ENCODE measurements at regions not wholly inside any gene's neighbourhood (a gene's known extent, or its start where the extent isn't known, plus 50 kb on each side); places are given as distances from the start of the nearest gene placed in this dataset.

DNA sequence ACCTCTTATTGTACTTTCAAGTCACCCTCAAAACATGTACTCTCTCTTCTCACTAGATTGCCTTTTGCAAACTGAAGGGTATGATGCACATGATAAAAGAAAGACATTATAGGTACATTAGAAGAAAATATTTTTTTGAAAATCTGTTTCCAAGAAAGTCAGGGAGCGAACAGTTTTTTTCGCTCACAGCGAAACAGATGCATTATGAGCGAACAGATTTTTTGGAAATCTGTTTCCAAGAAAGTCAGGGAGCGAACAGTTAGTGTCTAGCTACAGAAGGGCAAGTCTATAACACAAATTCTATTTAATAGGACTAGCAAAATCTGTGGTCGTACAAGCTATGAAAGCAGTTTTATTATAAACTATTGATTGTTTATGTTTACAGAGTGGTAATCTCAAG, 296.2 kb upstream of the ANO3 start:
- no peak for DNase-seq (ENCODE audit: low spot score)

DNA sequence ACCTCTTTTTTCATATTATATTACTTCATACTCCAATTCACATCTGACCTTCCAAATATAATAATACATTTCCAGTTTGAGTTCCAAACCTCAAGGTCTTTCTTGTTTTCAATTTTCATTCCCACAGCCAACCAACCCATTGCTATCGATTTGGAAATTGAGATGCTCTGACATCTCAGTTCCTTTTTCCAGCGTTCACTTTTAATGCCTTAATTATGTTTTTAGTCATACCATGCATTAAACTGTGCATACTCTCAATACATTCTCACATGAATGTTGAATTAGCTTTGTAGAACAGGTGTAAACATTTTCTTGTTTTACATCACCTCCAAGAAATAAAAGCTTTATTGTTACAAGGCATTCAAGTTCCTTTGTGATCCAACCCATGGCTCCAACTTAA, 294.2 kb upstream of the ANO3 start:
- DNase-seq (ENCODE audit: low spot score) = no peak

DNA sequence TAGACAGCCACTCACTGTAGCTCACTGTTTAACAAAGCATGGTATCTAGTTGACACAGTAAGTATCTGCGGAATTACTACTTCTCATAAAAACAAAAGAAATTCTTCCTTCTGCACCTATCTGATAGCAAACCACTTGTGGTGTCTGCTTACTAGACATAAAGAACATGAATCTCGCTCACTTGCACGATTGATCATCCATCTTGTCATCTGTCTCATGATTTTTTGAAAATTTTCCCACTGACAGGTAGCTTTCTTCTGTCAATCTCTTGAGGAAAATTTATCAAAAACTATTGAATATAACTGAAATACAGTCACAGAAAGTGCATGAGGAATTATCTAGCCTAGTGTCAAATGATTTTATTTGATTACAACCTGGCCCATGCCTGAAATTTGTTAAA, 291.6 kb upstream of the ANO3 start:
- DNase-seq (ENCODE audit: low spot score) = no peak

DNA sequence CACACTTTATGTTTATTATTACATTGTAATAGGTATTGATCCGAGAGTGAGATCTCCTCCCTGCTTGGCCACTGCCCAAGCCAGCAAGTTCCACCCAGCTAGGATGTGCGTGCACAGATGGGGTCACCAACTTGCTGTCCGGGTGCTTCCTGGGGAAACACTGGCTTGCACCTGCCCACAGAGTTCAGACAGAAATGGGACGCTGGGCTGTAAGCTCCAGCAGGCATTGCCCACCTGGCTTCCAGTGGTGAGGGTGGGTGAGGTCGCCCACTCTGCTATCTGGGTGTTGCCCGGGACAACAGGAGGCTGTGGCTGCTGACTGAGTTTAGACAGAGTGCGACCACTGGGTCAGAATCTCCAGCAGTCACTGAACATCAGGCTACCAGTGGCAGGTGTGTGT, 289.8 kb upstream of the ANO3 start:
- no peak for DNase-seq (ENCODE audit: low spot score)

DNA sequence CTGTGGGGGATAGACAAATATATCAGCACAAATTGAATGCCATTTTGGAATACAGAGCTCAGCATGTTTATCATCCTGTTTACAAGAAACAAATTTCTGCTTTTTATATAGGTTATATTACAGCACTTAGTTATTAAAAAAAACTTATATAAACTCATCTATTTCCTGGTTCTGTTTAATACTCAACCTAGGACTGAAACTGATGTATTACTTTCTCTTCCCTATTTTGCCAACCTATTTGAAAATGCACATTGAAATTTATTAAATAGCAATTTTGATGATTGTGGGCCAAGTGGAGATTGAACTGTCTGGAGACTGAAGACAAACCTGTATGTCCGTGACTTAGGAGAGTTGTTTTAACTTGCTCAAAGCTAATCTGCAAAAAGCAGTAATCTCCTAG, 288.3 kb upstream of the ANO3 start:
- DNase-seq (ENCODE audit: low spot score) = no peak

DNA sequence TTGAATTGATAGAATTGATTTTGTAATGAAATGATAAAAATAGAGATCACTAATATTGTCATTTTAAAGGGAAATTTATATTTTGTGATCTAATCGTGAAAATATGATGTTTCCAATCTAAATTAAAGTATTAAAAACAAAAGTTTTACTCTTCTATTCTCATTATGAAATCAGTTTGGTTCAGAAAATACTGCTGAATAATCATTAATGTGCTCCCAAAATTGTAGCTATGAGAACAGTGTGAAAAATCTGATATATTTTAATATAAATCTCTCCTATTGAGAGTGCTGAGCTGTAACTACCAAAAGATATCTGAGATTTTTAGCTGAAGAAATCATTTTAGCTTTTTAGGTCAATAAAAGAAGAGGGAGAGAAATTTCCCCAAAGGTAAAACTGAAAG, 287.5 kb upstream of the ANO3 start:
- no peak for DNase-seq (ENCODE audit: low spot score)

DNA sequence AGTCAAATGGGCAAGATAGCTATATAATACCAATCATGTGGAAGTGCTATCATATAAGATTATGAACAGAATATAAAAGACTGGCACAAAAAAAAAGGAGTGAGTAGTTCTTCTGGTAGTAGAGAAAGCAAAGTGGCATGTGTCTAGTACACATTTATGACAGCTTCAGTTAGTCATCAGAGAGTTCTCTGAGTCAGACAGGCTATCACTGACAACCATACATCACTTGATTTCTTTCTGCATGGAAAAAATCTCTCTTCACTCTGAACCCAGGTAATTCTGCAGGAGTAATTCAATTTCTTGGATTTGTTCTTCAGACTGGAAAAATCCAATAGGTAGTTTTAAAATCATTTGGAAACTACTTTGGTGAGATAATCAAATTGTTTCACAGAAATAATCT, 286.8 kb upstream of the ANO3 start:
- DNase-seq (ENCODE audit: low spot score) = no peak

DNA sequence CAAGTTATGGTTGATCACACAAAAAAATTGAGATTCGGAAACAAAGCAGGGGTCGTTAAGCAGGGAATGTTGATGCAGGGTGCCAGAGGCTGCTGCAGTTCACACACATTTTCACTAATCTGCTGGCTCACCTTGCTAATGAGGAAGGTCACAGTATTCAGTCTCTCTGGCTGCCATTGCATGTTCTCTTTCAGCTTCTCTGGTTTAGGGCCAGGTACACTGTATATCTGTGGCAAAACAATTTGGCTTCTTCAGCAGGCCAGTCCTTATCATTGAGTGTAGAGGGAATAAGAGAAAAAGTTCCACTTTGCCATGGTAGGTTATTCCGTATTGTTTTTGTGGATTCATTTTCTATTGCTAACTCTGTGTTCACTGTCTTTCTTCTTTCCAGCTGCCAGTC, 283.7 kb upstream of the ANO3 start:
- DNase-seq (ENCODE audit: low spot score) = no peak

DNA sequence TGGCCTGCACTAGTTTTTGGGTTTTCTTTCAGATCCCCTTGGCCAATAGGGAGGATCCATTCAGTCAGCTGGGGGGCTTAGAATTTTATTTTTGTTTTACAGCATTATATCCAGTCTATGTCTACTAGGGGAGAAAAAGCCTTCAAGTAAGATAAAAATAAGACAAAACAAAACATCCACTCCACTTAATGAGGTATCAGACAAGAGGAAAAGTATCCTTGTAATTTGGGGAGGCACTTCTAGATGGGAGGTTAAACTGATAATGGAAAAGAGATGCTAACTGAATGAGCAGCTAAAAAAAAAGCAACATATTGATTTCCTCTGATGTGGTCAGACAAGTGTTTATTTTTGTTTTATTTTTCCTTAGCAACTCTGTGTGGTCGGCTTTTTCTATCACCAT, 278.0 kb upstream of the ANO3 start:
- DNase-seq (ENCODE audit: low spot score) = no peak

DNA sequence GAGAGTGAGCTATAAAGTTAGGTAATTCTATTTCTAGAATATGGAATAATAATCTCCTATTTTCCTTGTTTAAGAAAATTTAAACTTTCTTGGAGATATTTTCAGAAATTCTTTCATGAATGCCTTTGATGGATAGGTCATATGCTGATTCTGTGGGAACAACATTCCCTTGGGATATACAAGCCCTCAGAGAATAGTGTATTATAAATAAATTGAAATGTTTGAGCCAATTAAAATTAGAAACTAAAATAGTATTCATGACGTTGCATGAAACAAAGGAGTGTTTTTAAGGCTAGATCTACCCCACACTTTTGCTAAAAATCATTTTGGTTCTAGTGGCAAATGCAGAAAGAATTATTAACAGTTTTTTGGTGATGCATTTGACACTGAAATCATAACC, 269.3 kb upstream of the ANO3 start:
- no peak for DNase-seq (ENCODE audit: low spot score)

DNA sequence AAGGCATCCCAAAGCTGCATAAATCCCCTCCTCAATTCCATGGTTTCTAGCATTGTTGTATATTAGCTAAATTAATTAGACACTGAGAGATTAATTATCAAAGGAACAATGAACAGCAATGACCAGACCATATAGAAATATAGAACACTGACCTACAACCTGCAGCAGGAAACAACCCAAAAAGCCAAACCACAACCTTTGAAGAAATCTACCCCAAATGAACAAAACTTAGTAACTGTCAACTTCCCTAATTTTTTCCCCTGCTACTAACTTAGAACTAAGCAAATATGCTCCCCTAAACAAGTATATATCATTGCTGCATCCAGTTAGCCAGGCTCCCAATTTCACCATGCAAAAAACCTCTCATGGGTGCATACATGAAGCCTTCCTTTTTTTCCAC, 268.0 kb upstream of the ANO3 start:
- DNase-seq (ENCODE audit: low spot score) = no peak

DNA sequence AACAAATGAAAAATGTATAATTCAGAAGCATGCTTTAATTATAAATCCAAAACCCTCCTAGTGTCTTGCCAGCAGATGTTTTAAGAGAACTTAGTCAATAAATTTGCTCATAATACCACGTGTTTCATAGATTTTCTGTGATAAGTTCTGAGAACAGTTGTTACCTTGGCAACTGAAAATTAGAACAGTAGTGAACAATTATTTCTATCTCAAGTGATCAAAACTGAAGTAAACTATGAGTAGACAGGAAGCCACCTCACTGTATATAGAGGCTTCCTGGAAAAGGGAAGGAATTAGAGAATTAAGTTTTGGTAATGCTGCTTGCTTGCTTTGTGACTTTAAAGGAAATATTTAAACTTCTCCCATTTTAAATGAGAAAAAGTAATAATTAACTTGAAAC, 266.0 kb upstream of the ANO3 start:
- no peak for DNase-seq (ENCODE audit: low spot score)

DNA sequence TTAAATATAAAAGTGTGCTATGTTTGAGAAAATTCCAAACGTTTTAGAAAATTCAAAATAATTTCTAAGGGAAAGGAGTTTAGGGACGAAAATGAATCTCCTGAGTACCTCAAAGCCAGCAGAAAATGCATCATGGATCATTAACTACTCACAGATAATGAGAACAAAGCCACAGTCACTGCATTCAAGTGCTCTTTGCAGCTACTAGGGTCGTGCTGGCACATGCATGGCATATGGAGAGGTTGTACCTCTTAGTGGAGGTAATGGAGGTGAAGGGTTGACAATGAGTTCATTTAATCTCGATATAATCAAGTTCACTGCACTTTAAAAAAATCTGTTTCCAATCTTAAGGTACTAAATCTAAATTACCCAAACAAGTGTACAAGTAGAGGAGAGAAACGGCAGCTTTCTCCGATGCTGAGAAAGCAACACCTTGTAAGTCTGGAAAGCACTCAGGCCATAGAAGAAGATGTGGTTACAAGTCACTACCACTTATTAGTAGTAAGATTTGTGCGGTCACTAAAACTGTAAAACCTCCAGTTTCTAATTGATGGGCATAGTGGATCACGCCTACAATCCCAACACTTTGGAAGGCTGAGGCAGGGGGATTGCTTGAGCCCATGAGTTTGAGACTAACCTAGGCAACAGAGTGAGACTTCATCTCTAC, 261.1 kb upstream of the ANO3 start:
- DNase-seq (ENCODE audit: low spot score) = no peak

DNA sequence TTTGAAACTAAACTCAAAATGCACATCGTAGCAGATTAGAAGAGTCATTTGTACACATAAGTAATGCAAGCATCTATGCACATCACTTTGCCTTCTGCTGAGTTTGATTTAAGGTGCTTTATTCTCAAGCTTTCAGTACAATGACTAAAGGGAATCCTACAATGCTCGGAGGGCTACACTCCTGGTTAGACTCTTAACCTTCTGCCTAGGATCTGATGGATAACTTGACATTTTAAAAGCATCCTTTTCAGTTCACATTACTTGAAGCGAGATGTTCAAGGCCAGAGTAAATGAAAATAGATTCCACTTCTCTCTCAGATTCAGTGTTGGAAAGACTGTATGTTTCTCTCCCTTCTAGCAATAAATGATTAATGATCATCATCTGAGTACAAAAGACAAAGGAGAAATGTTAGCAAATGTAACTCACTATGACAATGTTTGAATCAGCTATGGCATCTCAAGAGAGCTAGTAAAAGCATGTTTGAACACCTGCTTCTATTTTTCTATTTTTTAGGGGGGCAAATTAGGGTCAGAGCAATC, 259.2 kb upstream of the ANO3 start:
- DNase-seq (ENCODE audit: low spot score) = no peak

DNA sequence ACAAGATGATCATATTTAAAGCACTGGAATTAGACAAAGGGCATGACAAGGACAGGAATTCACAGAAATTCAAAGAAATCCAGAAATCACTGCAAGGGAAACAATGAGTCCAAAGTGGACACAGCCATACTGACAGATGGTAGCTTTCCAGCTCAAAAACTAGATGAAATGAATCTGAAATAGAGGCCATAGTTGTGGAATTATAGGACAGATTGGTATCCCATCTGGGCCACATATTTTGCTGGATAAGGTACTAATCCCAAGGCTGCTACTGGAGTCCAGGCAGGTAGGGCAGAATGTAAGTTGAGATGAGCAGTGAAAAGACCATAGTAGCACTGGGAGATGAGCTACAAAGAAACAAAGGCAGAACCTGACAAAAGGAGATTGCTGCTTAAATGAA, 258.3 kb upstream of the ANO3 start:
- no peak for DNase-seq (ENCODE audit: low spot score)

DNA sequence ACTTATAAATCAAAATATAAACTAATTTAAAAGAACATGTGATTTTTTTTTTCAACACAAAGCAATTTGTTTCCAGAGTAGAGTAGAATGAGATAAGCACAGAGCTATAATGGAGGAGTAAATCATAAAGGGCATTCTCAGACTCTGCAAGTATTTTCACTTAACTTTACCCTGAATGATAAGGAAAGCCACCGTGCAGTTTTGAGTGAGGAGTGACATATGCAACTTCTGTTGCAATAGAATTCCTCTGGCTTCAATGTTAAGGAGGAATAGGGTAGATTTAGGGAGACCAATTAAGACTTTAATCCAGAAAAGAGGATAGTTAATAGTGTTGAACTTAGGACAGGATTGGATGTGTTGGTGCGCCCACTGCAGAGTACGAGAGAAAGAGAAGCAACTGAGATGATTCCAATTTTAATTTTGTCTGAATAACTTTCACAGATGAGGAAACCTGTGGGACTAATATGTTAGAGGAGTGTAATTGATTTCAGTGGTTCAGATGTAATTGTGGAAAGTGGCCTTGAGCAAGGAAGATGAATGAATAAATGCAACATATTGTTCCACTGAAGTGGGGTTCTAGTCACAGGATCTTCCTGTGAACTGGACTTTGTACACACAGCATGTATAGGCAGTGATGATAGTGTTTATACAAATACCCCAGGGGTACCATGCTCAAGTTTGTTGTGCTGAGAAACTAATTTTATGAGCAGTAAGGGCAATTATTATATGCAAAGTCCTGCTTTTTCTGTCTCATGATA, 255.5 kb upstream of the ANO3 start:
- DNase-seq (ENCODE audit: low spot score) = no peak

DNA sequence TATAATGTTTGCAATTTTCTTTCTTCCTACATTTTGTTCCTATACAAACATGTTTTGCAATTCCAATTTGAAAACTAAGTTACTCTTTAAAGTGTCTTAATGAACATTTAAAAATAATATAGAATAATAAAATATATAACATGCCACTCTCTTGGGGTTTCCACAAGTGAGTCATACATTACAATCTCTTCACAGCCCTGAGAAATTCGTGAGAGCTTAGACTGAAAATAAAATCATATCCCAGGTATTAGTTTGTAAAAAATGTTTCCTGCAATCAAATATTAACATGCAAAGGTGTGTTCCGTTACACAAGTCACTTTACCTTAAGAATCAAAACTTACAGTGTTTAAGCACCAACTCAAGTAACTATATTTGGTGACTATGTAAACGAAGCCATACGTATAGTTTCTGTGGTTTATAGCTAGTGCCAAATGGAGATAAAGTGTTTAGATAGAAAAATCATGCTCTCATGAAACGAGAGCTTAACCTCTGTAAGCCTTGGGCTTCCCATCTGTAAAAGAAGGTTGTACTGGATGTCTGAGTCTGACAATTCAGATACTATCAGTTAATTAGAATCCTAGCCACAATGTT, 253.6 kb upstream of the ANO3 start:
- DNase-seq (ENCODE audit: low spot score) = no peak

DNA sequence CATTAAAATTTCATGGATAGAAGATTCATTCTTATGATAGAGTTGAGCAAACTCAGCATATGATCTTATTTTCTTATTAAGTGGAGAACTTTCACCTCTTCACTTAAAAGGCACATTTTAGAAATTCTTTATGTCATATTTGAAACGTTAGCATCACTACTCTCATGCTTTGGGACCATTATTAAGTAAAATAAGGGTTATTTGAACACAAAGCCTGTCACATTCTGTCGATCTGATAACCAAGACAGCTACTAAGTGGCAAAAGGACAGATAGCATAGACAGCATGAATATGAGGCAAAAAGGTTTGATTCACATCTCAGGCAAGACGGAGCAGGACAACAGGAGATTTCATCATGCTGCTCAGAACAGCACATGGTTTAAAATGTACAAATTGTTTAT, 247.6 kb upstream of the ANO3 start:
- no peak for DNase-seq (ENCODE audit: low spot score)

DNA sequence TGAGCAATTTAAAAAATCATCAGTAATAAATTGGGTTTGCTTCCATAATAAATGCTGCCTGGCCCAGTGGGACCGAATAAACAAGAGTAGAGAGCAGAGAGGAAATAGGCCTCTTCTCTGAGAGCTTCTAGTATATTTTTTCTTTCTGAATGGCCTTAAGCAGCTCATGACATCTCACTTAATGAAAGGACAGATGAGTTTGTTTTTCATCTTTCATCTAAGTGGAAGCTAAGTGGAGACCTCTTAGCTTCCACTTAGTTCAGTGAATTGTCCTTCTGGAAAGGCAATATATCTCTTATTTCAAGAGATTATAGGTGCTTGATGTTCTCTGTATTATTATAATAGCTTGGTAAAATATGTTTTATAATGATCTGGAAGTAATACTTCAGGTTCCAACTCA, 245.9 kb upstream of the ANO3 start:
- DNase-seq (ENCODE audit: low spot score) = no peak

DNA sequence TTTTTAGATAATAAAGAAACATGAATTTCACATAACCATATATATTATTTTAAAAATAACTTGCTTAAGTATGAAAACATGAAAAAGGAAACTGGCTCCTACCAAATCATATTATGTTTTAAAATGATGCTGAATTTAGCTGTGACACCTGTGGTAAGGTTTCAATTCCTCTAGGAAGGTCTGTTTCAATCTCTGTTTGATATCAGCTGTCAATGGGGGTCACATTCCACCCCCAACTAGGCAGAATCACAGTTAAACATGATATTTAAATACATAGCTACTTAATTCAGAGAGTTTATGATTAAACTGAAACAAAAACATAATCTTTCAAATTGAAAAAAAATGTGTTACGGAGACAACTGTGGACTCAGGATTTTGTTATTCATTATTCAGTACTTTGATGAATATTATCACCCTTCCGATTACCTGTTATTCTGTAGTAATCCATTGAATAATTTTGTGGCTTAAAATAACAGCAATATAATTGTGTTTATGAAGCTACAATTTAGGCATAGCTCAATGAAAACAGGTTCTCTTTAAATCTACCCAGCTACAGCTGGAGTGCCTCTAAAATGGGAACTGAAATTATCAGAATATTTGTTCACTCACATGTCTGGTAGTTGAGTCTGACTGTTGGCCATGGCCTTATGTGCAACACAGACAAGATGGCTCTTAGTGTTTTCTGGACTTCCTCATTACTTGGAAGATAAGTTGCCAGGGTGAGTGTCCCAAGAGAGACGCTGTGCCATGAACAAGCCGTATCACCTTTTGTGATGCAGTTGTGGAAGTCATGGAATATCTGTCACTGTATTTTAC, 244.6 kb upstream of the ANO3 start:
- no peak for DNase-seq (ENCODE audit: low spot score)

DNA sequence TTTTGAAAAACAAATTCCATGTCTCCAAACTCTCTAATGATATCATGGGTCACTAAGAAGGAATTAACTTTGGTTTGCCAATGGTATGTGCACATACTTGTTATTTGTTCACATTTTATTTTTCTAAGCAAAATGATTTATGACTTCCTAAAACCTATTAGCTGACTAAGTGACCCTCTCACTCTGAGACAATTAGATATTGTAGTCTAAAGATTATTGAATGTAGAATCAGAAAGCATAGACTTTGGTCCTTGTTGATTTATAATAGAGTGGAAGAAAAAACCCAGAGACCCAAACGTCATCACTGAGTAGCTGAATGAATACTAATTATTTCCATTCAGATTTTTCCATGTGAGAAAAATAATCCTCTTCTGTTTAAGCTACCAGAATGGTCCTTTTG, 243.5 kb upstream of the ANO3 start:
- no peak for DNase-seq (ENCODE audit: low spot score)

DNA sequence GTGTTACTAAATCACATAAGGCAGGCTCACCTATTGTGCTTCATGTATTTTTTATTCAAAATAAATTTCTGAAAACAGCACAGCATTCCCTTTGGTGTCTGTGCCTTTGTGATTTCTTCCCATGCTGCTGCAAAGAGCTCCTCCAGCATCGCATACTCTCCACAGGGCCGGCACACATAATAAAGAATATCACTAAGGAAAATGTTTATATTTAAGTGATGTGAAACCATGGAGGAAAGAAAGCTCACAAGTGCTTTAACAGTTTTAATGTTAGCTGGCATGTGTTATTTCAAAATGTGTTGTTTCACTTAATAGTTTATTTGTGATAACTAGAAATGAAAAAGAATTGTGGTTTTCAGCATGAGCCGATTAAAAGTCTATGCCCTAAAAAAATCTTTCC, 241.3 kb upstream of the ANO3 start:
- no peak for DNase-seq (ENCODE audit: low spot score)
